ENCODE measurements at regions not wholly inside any gene's neighbourhood (a gene's known extent, or its start where the extent isn't known, plus 50 kb on each side); places are given as distances from the start of the nearest gene placed in this dataset.

GRCh38 chr5:104189031-104189430 is 626.4 kb upstream of the NUDT12 start:
- no peak for DNase-seq

GRCh38 chr5:104187656-104188055 is 625.1 kb upstream of the NUDT12 start:
- no peak for DNase-seq

- no peak for DNase-seq
These were observed 623.9 kb upstream of the NUDT12 start for GRCh38 chr5:104186510-104186909.

DNA sequence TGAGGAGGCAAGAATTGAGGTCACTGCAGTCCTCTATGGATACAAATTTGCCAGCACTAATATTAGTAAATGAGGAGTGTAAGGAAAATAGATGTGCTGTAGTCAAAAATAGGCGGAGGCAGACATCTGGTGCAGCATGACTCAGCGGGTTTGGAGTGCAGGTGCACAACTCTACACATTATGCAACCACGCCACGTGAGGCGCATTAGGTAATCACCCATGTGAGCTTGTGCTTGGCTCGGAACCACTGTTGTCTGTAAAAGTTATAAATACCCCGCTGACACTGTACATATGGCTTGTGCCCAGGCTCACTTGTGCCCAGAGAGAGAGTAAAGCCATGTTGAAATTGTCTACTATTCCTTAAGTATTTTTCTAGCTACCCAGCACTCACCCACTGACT is 623.5 kb upstream of the NUDT12 start:
- DNase-seq: no peak

DNA sequence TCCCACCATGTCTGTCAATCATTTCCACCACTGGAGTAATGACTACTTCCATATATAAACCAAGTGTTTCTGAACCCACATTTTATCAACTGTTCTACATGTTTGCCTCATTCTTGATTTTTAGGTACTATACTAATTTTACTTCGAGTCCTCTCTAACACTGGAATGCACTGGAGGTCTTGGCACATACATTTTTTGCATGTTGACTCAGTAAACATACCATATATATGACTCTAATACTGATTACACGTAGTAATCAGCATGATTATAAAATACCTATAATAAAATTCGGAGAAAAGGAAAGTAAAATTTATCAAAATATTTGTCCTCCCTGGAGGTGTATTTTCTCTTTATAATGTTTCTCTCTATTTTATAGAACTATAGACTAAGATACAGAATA is 621.7 kb upstream of the NUDT12 start:
- DNase-seq: no peak

DNA sequence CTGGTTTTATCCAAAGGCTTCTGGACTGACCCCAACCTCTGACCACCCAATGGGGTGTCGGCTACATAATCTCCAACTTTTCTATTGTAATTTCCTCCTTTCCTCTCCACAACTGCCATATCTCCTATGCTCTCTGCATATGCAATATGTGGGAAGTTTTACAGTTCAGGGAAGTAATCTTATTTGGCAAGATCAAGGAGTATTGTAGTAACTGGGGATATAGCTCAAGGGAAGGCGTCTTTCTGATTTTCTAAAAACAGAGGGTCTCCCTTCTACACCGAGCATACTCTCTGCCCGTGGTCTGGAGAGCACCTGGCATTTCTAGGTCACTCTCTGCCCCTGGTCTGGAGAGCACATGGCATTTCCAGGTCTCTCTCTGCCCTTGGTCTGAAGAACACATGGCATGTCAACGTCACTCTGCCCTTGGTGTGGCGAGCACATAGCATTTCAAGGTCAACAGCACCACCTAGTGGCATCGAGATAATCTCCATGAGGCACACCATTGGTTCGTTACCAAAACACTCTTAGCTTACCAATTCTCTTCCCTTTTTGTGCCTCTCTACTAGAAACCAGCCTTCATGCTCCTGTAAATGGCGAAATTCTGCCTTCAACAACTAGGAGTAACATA is 616.4 kb upstream of the NUDT12 start:
- DNase-seq: no peak

GRCh38 chr5:104178066-104178465 is 615.5 kb upstream of the NUDT12 start:
- no peak for DNase-seq

DNA sequence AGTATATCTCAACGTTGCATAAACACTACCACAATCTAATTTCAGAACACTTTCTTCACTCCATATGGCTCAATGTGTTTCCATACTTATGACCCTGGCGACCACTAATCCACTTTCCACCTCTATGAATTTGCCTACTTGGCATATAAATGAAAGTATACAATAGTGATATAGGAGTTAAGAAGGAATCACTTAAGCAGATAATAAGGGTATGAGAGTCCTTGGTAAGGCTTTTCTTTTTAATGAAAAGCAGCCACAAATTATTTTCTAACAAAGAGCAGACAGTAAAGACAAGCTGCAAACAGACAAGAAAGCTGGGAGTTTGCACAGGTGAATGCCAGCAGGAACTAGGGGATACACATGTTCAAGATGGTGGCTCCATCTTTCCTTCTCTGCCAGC is 615.1 kb upstream of the NUDT12 start:
- no peak for DNase-seq

- no peak for DNase-seq
These were observed 610.4 kb upstream of the NUDT12 start for GRCh38 chr5:104172976-104173375.

DNA sequence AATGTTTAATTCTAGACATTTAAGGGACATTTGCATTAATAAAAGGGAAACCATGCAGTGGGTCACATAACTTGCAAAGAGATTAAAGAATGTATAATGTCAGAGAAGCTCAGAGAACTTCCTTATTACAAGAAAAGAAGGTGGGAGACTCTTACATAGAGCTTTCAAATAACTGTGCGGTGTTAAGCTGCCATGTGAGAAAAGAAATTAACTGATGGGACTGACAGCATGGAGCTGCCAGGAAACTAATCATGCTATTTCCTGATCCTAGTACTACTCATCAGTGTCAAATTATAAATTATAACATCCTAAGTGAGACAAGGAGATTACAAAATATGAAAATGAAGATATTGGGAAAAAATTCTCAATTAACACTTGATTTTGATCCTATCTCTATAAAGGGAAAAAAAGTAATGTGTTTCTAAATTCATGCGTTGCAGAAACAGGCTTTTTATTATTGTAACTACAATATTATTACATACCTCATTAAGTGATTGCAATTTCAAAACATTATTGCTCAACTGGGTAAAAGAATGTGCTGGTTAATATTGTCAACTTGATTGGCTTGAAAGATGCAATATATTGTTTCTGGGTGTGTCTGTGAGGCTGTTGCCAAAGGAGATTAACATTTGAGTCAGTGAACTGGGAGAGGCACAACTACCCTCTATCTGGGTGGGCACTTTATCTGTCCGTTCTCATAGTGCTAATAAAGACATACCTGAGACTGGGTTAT is 609.5 kb upstream of the NUDT12 start:
- no peak for DNase-seq

- no peak for DNase-seq
These were observed 608.3 kb upstream of the NUDT12 start for GRCh38 chr5:104170926-104171325.

GRCh38 chr5:104146652-104147051 is 584.1 kb upstream of the NUDT12 start:
- no peak for DNase-seq

- no peak for DNase-seq
These were observed 577.3 kb upstream of the NUDT12 start for GRCh38 chr5:104139840-104140239.

- DNase-seq: no peak
These were observed 567.7 kb upstream of the NUDT12 start for GRCh38 chr5:104130320-104130719.

- DNase-seq: no peak
These were observed 565.8 kb upstream of the NUDT12 start for GRCh38 chr5:104128348-104128747.

- DNase-seq: no peak
These were observed 564.4 kb upstream of the NUDT12 start for GRCh38 chr5:104126980-104127379.

DNA sequence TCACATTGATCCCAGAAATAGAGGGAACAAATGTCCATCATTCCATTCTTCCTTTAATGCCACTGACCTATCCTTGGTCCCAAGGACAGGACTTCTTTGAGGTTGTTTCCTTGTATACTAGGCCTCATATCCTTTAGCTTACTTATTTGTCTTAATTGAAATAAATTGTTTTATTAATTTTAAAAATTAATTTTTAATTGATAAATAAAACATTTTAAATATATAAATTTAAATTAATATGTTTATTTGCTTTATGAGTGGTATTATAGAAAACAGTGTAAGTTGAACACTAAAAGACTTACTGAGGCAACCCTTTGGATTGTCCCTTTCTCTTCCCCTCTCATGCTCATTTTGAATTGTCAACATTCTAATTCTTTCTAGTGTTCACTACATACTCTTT is 556.9 kb upstream of the NUDT12 start:
- no peak for DNase-seq

DNA sequence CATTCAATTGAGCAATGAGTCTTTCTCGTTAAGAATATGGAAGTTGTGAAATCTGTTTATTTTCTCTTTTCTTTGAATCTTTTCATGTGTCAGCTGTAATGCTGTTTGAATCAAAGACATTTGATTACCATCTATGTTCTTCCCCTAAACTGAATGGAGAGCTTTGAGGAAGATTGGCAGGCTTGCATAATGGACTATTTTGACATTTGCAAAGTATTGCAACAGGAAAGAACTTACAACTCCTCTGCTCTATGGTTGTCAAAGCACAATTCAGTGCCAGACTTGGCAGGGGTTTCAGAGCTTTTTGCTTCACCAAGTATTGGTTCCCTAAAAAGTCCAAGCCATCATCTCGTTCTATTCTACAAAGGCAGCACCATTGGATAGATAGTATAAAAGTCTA is 549.0 kb upstream of the NUDT12 start:
- no peak for DNase-seq

- DNase-seq: no peak
These were observed 533.9 kb upstream of the NUDT12 start for GRCh38 chr5:104096451-104096850.

DNA sequence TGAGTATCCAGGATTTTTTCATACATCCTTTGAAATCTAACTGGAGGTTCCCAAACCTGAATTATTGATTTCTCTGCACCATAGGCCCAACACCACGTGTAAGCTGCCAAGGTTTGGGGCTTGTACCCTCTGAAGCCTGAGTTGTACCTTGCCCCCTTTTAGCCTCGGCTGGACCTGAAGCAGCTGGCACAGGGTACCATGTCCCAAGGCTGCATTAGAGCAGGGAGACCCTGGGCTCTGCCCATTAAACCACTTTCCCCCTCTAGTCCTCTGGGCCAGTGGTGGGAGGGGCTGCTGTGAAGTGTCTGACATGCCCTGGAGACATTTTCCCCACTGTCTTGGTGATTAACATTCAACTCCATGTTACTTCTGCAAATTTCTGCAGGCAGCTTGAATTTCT is 532.9 kb upstream of the NUDT12 start:
- no peak for DNase-seq

- no peak for DNase-seq
These were observed 526.5 kb upstream of the NUDT12 start for GRCh38 chr5:104088876-104089778.

GRCh38 chr5:104084896-104085295 is 522.3 kb upstream of the NUDT12 start:
- no peak for DNase-seq

- DNase-seq: no peak
These were observed 520.2 kb upstream of the NUDT12 start for GRCh38 chr5:104082754-104083153.

DNA sequence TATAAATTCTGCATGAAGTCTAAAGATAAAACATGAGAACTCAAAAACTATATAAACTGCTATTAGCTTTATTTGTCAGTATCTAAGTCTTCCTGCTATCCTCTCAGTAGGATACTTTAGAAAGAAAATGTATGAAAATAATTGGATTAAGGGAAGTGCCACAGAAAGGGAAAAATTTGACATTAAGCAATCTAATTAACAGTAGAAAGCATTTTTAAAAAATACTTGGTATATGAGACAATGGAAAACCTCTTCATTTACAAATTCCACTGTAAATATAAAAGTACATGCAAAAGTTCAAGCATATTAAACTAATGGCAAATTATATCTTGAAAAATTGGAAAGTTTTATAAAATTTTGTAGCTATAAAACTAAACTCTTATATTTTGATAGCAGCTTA is 518.6 kb upstream of the NUDT12 start:
- DNase-seq: no peak

Data from DMS 273 treated with DMSO at 0.1 percent for 48 hours (cell line).